Psoas muscle (tissue), 7 donors: ENCODE measurements at regions not wholly inside any gene's neighbourhood (a gene's known extent, or its start where the extent isn't known, plus 50 kb on each side); places are given as distances from the start of the nearest gene placed in this dataset.

Source experiments
- ATAC-seq, 4 donors: fragments of 200-7000 bp; cut with Tn5 transposase; one replicate each; pipeline ENCODE4 v1.9.1; 2020; ENCODE audit warnings: moderate library complexity in 3 of 4, mild to moderate bottlenecking in 2 of 4
- DNase-seq, 2 donors: peaks; one replicate each; pipeline ENCODE4 v3.0.0-alpha.2; 2020
- H3K27ac ChIP-seq: fragments of 200-600 bp; one replicate; pipeline ENCODE4 v1.8.0; 2022
- H3K27me3 ChIP-seq, 3 donors: fragments of 200-600 bp in 1 of 3; one replicate each; pipeline versions ENCODE4 v1.6.1 to v1.8.0; 2013 to 2022; ENCODE audit warnings: low read length in 2 of 3, mild to moderate bottlenecking in 2 of 3, moderate library complexity in 1 of 3; ENCODE audit not compliant: insufficient read depth in 3 of 3
- H3K36me3 ChIP-seq, 2 donors: fragments of 200-600 bp in 1 of 2; one replicate each; pipeline versions ENCODE4 v1.6.1 to v1.8.0; 2013 to 2022; ENCODE audit warnings: low read depth in 1 of 2, mild to moderate bottlenecking in 1 of 2, moderate library complexity in 1 of 2; ENCODE audit not compliant: insufficient read depth in 1 of 2
- H3K4me1 ChIP-seq: fragments of 200-600 bp; one replicate; pipeline ENCODE4 v1.8.0; 2022
- H3K4me3 ChIP-seq: fragments of 200-600 bp; one replicate; pipeline ENCODE4 v1.8.0; 2022; ENCODE audit warnings: mild to moderate bottlenecking
- H3K9me3 ChIP-seq: fragments of 200-600 bp; one replicate; pipeline ENCODE4 v1.8.0; 2022
- WGBS, 3 donors: extraction: QIAGEN DNeasy Blood & Tissue Kit; methylation state at CpG; one replicate each; pipeline versions ENCODE4 v1.1.6 to v1.1.7; 2013; 5-methylcytosine and 5-hydroxymethylcytosine counted together
- intact Hi-C, 2 donors: fragments of 100-400 bp; cut with DNase I; formaldehyde crosslinking; loops; one replicate each; pipeline versions ENCODE4 v1.11.0 to v1.14.2; 2022
- TF ChIP-seq, protein P1 (sequence below): fragments of 200-600 bp; IDR thresholded peaks from one replicate; pipeline ENCODE4 v1.8.0; 2022; ENCODE audit warnings: antibody characterized with exemption
- donor health status: healthy with polysubstance abuse.
- donor health status: DM: no; HTN: no; CAD: no; lungs with moderate emphysema.
- donor health status: Bipolar disorder and iron deficiency.
- donor health status: healthy.
- donor health status: DM: yes; HTN: yes; CAD: no.
- donor health status: DM: no; HTN: no; CAD: no.
- donor health status: DM: yes; HTN: yes; CAD: no.

GRCh38 chr18:46320297-46320696, 216.1 kb downstream of the HAUS1 start:
- no peak overlapping the region for H3K27ac ChIP-seq
- no peak overlapping the region for H3K4me3 ChIP-seq
- 87 to 99% (median 91%) methylated on average over 4 of the region's 4 CpGs for WGBS, 3 donors
- TF ChIP-seq, protein P1, sequence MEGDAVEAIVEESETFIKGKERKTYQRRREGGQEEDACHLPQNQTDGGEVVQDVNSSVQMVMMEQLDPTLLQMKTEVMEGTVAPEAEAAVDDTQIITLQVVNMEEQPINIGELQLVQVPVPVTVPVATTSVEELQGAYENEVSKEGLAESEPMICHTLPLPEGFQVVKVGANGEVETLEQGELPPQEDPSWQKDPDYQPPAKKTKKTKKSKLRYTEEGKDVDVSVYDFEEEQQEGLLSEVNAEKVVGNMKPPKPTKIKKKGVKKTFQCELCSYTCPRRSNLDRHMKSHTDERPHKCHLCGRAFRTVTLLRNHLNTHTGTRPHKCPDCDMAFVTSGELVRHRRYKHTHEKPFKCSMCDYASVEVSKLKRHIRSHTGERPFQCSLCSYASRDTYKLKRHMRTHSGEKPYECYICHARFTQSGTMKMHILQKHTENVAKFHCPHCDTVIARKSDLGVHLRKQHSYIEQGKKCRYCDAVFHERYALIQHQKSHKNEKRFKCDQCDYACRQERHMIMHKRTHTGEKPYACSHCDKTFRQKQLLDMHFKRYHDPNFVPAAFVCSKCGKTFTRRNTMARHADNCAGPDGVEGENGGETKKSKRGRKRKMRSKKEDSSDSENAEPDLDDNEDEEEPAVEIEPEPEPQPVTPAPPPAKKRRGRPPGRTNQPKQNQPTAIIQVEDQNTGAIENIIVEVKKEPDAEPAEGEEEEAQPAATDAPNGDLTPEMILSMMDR, result peak; percentile 7
- no peaks in the 10 kb centered on the region for H3K9me3 ChIP-seq
- H3K27me3 ChIP-seq, result no peaks in the 10 kb centered on the region
- no peak for DNase-seq
- intact Hi-C loops, result no loop called here
- H3K36me3 ChIP-seq, result no peaks in the 10 kb centered on the region
- no peak for ATAC-seq
- peaks cover 17% of the 10 kb centered on the region for H3K4me1 ChIP-seq

GRCh38 chr18:46320928-46321711, 216.9 kb downstream of the HAUS1 start:
- intact Hi-C loops, result no loop called here
- Histone ChIP-seq H3K9me3 (no peaks in the 10 kb centered on the region), H3K4me1 (peaks cover 17% of the 10 kb centered on the region), H3K36me3 (no peaks in the 10 kb centered on the region), H3K4me3 (no peak overlapping the region), H3K27ac (peak overlapping the region; percentile 56), H3K27me3 (no peaks in the 10 kb centered on the region)
- WGBS, 3 donors, result 83 to 92% (median 85%) methylated on average over 3 of the region's 3 CpGs
- DNase-seq (no peak), ATAC-seq (no peak)
- TF ChIP-seq, protein P1, result no peak

GRCh38 chr18:46321955-46322354, 217.8 kb downstream of the HAUS1 start:
- TF ChIP-seq, protein P1, result no peak
- Histone ChIP-seq H3K9me3 (no peaks in the 10 kb centered on the region), H3K27ac (peak overlapping the region; percentile 56), H3K36me3 (no peaks in the 10 kb centered on the region), H3K27me3 (no peaks in the 10 kb centered on the region), H3K4me1 (peaks cover 17% of the 10 kb centered on the region), H3K4me3 (no peak overlapping the region)
- ATAC-seq (peak; percentile 61 to 94 (median 92)), DNase-seq (no peak)
- intact Hi-C loops, result no loop called here
- 60 to 71% (median 66%) methylated on average over 5 of the region's 5 CpGs for WGBS, 3 donors

DNA sequence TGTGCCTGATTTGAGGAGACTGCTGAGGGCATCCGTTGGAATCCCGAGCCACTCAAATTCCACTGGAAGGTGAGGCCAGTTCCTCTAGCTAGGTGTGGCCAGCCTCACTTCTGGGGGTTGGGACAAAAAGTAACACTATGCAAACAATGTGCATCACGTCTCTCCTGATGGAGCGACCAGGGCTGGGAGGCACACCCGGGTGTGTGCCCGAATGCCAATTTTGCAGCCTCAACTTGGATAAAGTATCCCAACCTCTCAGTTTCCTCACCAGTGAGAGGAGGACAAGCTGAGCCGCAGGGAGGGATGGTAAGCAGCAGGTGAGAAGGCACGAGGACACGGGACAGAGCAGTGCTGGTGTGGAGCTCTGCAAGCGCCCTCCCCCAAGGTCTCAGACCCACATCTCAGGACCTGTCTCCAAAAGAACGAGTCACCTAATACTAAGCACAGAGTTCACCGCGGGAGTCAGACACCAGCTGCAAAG, 218.3 kb downstream of the HAUS1 start:
- TF ChIP-seq, protein P1, result no peak
- peak overlapping the region; percentile 56 for H3K27ac ChIP-seq
- H3K9me3 ChIP-seq, result no peaks in the 10 kb centered on the region
- intact Hi-C loops, result no loop called here
- 52 to 72% (median 54%) methylated on average over 13 of the region's 13 CpGs for WGBS, 3 donors
- ATAC-seq (peak in 3 of 4 donors; percentile 25 to 48 (median 31)), DNase-seq (no peak)
- no peaks in the 10 kb centered on the region for H3K36me3 ChIP-seq
- H3K4me3 ChIP-seq, result no peak overlapping the region
- peaks cover 17% of the 10 kb centered on the region for H3K4me1 ChIP-seq
- H3K27me3 ChIP-seq, result no peaks in the 10 kb centered on the region
